ENCODE measurements at regions not wholly inside any gene's neighbourhood (a gene's known extent, or its start where the extent isn't known, plus 50 kb on each side); places are given as distances from the start of the nearest gene placed in this dataset.

DNA sequence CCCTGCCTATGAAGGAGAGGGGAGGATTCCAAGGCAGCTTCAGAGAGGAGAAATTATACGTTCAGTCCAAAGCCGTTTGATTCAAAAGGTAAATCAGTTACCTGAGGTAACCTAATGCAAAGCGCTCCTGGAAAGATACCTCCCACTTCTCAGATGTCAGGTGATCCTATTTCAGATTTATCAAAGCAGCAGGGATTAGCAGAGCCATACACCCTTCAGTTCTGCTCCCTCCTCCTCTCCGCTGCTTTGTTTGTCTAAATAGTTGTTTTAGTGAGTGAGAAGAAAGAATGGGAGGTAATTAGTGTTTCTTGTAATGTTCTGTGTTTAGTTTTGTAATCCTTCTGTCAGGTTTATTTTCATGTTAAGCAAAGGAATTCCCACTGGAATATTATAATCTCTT is 81.1 kb downstream of the SOX14 start:
- H3K9ac ChIP-seq (ENCODE audit: low read length), result no peak overlapping the region

GRCh38 chr3:137845666-137846065 is 81.6 kb downstream of the SOX14 start:
- no peaks in the 10 kb centered on the region for H3K9me3 ChIP-seq (ENCODE audit: low read length)
- no peaks in the 10 kb centered on the region for H4K20me1 ChIP-seq (ENCODE audit: insufficient read depth)
- no peak overlapping the region for H3K4me3 ChIP-seq (ENCODE audit: low read length)
- peaks cover 5% of the 10 kb centered on the region for H3K27me3 ChIP-seq (ENCODE audit: insufficient read depth, low read depth, low read length)
- H2AFZ ChIP-seq (ENCODE audit: low read depth, low read length), result no peak overlapping the region
- no peak overlapping the region for H3K4me2 ChIP-seq (ENCODE audit: low read length)
- H3F3A ChIP-seq (ENCODE audit: insufficient read depth, low read length, poor library complexity, severe bottlenecking), result no peaks in the 10 kb centered on the region
- no peaks in the 10 kb centered on the region for H3K36me3 ChIP-seq (ENCODE audit: insufficient read depth, low read length)
- no peaks in the 10 kb centered on the region for H3K9me2 ChIP-seq (ENCODE audit: insufficient read depth, low read length)
- H3K27ac ChIP-seq (ENCODE audit: low read length), result no peak overlapping the region
- H3K79me2 ChIP-seq (replicated peaks; ENCODE audit: insufficient read depth, low read length), result no peaks in the 10 kb centered on the region
- TF ChIP-seq, protein P1, sequence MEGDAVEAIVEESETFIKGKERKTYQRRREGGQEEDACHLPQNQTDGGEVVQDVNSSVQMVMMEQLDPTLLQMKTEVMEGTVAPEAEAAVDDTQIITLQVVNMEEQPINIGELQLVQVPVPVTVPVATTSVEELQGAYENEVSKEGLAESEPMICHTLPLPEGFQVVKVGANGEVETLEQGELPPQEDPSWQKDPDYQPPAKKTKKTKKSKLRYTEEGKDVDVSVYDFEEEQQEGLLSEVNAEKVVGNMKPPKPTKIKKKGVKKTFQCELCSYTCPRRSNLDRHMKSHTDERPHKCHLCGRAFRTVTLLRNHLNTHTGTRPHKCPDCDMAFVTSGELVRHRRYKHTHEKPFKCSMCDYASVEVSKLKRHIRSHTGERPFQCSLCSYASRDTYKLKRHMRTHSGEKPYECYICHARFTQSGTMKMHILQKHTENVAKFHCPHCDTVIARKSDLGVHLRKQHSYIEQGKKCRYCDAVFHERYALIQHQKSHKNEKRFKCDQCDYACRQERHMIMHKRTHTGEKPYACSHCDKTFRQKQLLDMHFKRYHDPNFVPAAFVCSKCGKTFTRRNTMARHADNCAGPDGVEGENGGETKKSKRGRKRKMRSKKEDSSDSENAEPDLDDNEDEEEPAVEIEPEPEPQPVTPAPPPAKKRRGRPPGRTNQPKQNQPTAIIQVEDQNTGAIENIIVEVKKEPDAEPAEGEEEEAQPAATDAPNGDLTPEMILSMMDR (IDR thresholded peaks at IDR 0.05; ENCODE audit: poor library complexity, severe bottlenecking), result no peak
- TF ChIP-seq POLR2AphosphoS5 (IDR thresholded peaks at IDR 0.05), result no peak
- no peak overlapping the region for H3K9ac ChIP-seq (ENCODE audit: low read length)

More for the DNA sequence above, 81.1 kb downstream of the SOX14 start:
- no peak for TF ChIP-seq RAD21 (conservative IDR thresholded peaks at IDR 0.05)
- TF ChIP-seq TAF1 (IDR thresholded peaks at IDR 0.05; ENCODE audit: low read depth), result no peak
- no peak for TF ChIP-seq EP300 (conservative IDR thresholded peaks at IDR 0.05; ENCODE audit: poor library complexity, severe bottlenecking)
- TF ChIP-seq SMC3 (conservative IDR thresholded peaks at IDR 0.05; ENCODE audit: poor library complexity), result no peak
- TF ChIP-seq, protein P1 (IDR thresholded peaks at IDR 0.05; ENCODE audit: poor library complexity, severe bottlenecking), result no peak
- TF ChIP-seq POLR2AphosphoS5 (IDR thresholded peaks at IDR 0.05), result no peak
- TF ChIP-seq EZH2 (IDR thresholded peaks at IDR 0.05; ENCODE audit: borderline replicate concordance, insufficient read depth, low read length, poor library complexity, severe bottlenecking), result no peak
- TF ChIP-seq REST (IDR thresholded peaks at IDR 0.05; ENCODE audit: borderline replicate concordance), result no peak
- no peak for TF ChIP-seq MXI1 (conservative IDR thresholded peaks at IDR 0.05; ENCODE audit: poor library complexity, severe bottlenecking)
- Histone ChIP-seq H3K27me3 (ENCODE audit: insufficient read depth, low read depth, low read length) (peaks cover 5% of the 10 kb centered on the region), H2AFZ (ENCODE audit: low read depth, low read length) (no peak overlapping the region), H3K4me2 (ENCODE audit: low read length) (no peak overlapping the region), H3K27ac (ENCODE audit: low read length) (no peak overlapping the region), H3K9me2 (ENCODE audit: insufficient read depth, low read length) (no peaks in the 10 kb centered on the region), H3F3A (ENCODE audit: insufficient read depth, low read length, poor library complexity, severe bottlenecking) (no peaks in the 10 kb centered on the region), H3K9me3 (ENCODE audit: low read length) (no peaks in the 10 kb centered on the region), H3K36me3 (ENCODE audit: insufficient read depth, low read length) (no peaks in the 10 kb centered on the region), H3K79me2 (replicated peaks; ENCODE audit: insufficient read depth, low read length) (no peaks in the 10 kb centered on the region), H4K20me1 (ENCODE audit: insufficient read depth) (no peaks in the 10 kb centered on the region), H3K4me3 (ENCODE audit: low read length) (no peak overlapping the region)

Measured in neural cell (in vitro differentiated cells).